Loucy (cell line): ENCODE measurements at regions not wholly inside any gene's neighbourhood (a gene's known extent, or its start where the extent isn't known, plus 50 kb on each side); places are given as distances from the start of the nearest gene placed in this dataset.

Experiments
- H2AFZ ChIP-seq: fragments of 200-600 bp; sonication (generic); 2 replicates; pipeline ENCODE4 v1.6.0; 2016; ENCODE audit warnings: antibody characterized with exemption, mild to moderate bottlenecking, low read length, moderate library complexity
- H3F3A ChIP-seq: fragments of 200-600 bp; 2 replicates; pipeline ENCODE4 v1.6.0; 2016; ENCODE audit warnings: antibody characterized with exemption, low read depth, mild to moderate bottlenecking
- H3K27me3 ChIP-seq: fragments of 200-600 bp; sonication (generic); 2 replicates; pipeline ENCODE4 v1.6.1; 2014; ENCODE audit warnings: low read length, mild to moderate bottlenecking; ENCODE audit not compliant: insufficient read depth, poor library complexity, severe bottlenecking
- H3K36me3 ChIP-seq: fragments of 200-600 bp; sonication (generic); 2 replicates; pipeline ENCODE4 v1.6.1; 2016; ENCODE audit warnings: low read length; ENCODE audit not compliant: insufficient read depth
- H3K4me1 ChIP-seq: fragments of 200-600 bp; sonication (generic); 2 replicates; pipeline ENCODE4 v1.5.1; 2014; ENCODE audit warnings: low read length, mild to moderate bottlenecking; ENCODE audit not compliant: insufficient read depth, poor library complexity, severe bottlenecking
- H3K4me2 ChIP-seq: fragments of 200-600 bp; sonication (generic); 2 replicates; pipeline ENCODE4 v1.6.0; 2014; ENCODE audit warnings: antibody characterized with exemption, low read length, low read depth, mild to moderate bottlenecking; ENCODE audit not compliant: poor library complexity, severe bottlenecking
- H3K4me3 ChIP-seq: fragments of 200-600 bp; sonication (generic); 2 replicates; pipeline ENCODE4 v1.5.1; 2014; ENCODE audit warnings: low read length, mild to moderate bottlenecking, mixed read lengths; ENCODE audit not compliant: poor library complexity, severe bottlenecking
- H3K79me2 ChIP-seq: fragments of 200-600 bp; sonication (generic); 2 replicates; pipeline ENCODE4 v1.6.1; 2014; ENCODE audit warnings: low read length; ENCODE audit not compliant: insufficient read depth
- H3K9ac ChIP-seq: fragments of 200-600 bp; sonication (generic); 2 replicates; pipeline ENCODE4 v1.6.0; 2014; ENCODE audit warnings: mild to moderate bottlenecking, low read depth, low read length, moderate library complexity; ENCODE audit not compliant: poor library complexity, severe bottlenecking
- H3K9me2 ChIP-seq: fragments of 200-600 bp; sonication (generic); replicated peaks from 2 replicates; pipeline ENCODE4 v1.6.1; 2016; ENCODE audit warnings: low read depth, low read length, mixed read lengths
- H3K9me3 ChIP-seq: fragments of 200-600 bp; sonication (generic); 2 replicates; pipeline ENCODE4 v1.6.1; 2014; ENCODE audit warnings: mild to moderate bottlenecking, antibody characterized with exemption, low read length, low read depth; ENCODE audit not compliant: insufficient read depth
- H4K20me1 ChIP-seq: fragments of 200-600 bp; sonication (generic); 2 replicates; pipeline ENCODE4 v1.6.0; 2014; ENCODE audit warnings: antibody characterized with exemption, low read length, mild to moderate bottlenecking; ENCODE audit not compliant: insufficient read depth, poor library complexity, severe bottlenecking
- EZH2phosphoT487 ChIP-seq: fragments of 200-600 bp; IDR thresholded peaks from 2 replicates; pipeline ENCODE4 v1.6.1; 2018; ENCODE audit warnings: antibody characterized with exemption, mild to moderate bottlenecking, moderate library complexity, borderline replicate concordance
- TF ChIP-seq, protein P1 (sequence below): fragments of 200-600 bp; sonication (generic); conservative IDR thresholded peaks from 2 replicates; pipeline ENCODE4 v1.5.1; 2014; ENCODE audit warnings: mild to moderate bottlenecking, antibody characterized with exemption, low read length

DNA sequence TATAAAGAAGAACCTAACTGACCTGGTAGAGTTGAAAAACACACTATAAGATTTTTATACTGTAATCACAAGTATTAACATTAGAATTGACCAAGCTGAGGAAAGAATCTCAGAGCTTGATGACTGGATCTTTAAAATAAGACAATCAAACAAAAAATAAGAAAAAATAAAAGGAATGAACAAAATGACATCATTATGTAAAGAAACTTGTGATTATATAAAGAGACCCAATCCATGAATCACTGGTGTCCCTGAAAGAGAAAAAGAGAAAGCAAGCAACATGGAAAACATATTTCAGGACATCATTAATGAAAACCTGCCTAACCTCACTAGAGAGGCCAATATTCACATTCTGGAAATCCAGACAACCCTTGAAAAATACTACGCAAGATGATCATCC, 822.5 kb upstream of the SLITRK5 start:
- Histone ChIP-seq H3K79me2 (no peaks in the 10 kb centered on the region), H3K27me3 (no peaks in the 10 kb centered on the region), H3K9me3 (no peaks in the 10 kb centered on the region), H3K9ac (no peak overlapping the region), H3F3A (no peaks in the 10 kb centered on the region), H3K9me2 (no peaks in the 10 kb centered on the region), H3K4me2 (no peak overlapping the region), H2AFZ (no peak overlapping the region), H4K20me1 (no peaks in the 10 kb centered on the region), H3K4me3 (no peak overlapping the region), H3K36me3 (no peaks in the 10 kb centered on the region), H3K4me1 (no peaks in the 10 kb centered on the region)
- TF ChIP-seq EZH2phosphoT487: no peak
- TF ChIP-seq, protein P1, sequence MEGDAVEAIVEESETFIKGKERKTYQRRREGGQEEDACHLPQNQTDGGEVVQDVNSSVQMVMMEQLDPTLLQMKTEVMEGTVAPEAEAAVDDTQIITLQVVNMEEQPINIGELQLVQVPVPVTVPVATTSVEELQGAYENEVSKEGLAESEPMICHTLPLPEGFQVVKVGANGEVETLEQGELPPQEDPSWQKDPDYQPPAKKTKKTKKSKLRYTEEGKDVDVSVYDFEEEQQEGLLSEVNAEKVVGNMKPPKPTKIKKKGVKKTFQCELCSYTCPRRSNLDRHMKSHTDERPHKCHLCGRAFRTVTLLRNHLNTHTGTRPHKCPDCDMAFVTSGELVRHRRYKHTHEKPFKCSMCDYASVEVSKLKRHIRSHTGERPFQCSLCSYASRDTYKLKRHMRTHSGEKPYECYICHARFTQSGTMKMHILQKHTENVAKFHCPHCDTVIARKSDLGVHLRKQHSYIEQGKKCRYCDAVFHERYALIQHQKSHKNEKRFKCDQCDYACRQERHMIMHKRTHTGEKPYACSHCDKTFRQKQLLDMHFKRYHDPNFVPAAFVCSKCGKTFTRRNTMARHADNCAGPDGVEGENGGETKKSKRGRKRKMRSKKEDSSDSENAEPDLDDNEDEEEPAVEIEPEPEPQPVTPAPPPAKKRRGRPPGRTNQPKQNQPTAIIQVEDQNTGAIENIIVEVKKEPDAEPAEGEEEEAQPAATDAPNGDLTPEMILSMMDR: no peak

DNA sequence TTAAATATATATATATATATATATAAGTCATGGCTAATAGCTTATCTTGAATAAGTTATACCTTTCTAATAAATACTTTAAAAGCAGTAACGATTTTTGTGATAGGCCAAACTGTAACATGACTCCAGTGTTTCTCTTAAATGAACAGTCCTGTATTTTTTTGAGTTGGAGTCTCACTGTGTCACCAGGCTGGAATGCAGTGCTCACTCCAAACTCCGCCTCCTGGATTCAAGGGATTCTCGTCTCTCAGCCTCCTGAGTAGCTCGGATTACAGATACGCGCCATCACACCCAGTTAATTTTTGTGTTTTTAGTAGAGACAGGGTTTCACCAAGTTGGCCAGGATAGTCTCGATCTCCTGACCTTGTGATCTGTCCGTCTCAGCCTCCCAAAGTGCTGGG, 814.2 kb upstream of the SLITRK5 start:
- Histone ChIP-seq H3K4me2 (no peak overlapping the region), H3K36me3 (no peaks in the 10 kb centered on the region)

DNA sequence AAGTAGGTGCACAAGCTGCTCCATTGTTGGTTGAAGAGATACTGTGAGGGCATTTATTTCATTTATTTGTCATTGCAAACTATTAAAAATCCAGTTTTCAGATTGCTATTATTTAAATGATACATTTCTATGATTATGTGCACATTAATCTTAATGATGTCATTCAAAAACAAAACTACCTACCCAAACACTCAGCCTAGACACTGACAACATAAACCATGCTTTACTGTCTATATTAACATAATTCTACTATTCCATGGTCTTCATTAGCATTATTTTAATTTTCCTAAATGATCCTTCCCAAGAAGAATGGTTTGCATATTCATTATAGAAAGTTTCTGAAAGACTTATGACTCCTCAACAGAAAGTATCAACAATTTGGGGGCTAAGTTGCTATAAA, 813.0 kb upstream of the SLITRK5 start:
- no peak overlapping the region for H3K4me2 ChIP-seq
- no peaks in the 10 kb centered on the region for H3K27me3 ChIP-seq
- no peaks in the 10 kb centered on the region for H3K79me2 ChIP-seq
- no peaks in the 10 kb centered on the region for H3K4me1 ChIP-seq
- H4K20me1 ChIP-seq: no peaks in the 10 kb centered on the region
- no peak overlapping the region for H2AFZ ChIP-seq
- no peak overlapping the region for H3K4me3 ChIP-seq
- no peaks in the 10 kb centered on the region for H3K36me3 ChIP-seq
- H3K9me3 ChIP-seq: no peaks in the 10 kb centered on the region
- H3F3A ChIP-seq: no peaks in the 10 kb centered on the region
- TF ChIP-seq, protein P1: no peak
- no peak for TF ChIP-seq EZH2phosphoT487
- H3K9me2 ChIP-seq: no peaks in the 10 kb centered on the region
- H3K9ac ChIP-seq: no peak overlapping the region

More for the DNA sequence above, 814.2 kb upstream of the SLITRK5 start:
- Histone ChIP-seq H3K9ac (no peak overlapping the region), H3K9me3 (no peaks in the 10 kb centered on the region), H3K4me1 (no peaks in the 10 kb centered on the region), H3K9me2 (no peaks in the 10 kb centered on the region), H3F3A (no peaks in the 10 kb centered on the region), H4K20me1 (no peaks in the 10 kb centered on the region), H2AFZ (no peak overlapping the region), H3K27me3 (no peaks in the 10 kb centered on the region), H3K4me3 (no peak overlapping the region), H3K79me2 (no peaks in the 10 kb centered on the region)
- TF ChIP-seq, protein P1: no peak
- no peak for TF ChIP-seq EZH2phosphoT487
